Stimulated activated CD8-positive, alpha-beta memory T cell treated with anti-CD3 and anti-CD28 coated beads, Interleukin-12 subunit alpha, Interleukin-12 subunit beta, amount 100 ng/mL, for 1 hour (primary cell): ENCODE measurements at regions not wholly inside any gene's neighbourhood (a gene's known extent, or its start where the extent isn't known, plus 50 kb on each side); places are given as distances from the start of the nearest gene placed in this dataset.

ENCODE experiments used
- DNase-seq: peaks from one replicate; pipeline ENCODE4 v3.0.0-alpha.2; 2020; ENCODE audit warnings: low read depth

DNA sequence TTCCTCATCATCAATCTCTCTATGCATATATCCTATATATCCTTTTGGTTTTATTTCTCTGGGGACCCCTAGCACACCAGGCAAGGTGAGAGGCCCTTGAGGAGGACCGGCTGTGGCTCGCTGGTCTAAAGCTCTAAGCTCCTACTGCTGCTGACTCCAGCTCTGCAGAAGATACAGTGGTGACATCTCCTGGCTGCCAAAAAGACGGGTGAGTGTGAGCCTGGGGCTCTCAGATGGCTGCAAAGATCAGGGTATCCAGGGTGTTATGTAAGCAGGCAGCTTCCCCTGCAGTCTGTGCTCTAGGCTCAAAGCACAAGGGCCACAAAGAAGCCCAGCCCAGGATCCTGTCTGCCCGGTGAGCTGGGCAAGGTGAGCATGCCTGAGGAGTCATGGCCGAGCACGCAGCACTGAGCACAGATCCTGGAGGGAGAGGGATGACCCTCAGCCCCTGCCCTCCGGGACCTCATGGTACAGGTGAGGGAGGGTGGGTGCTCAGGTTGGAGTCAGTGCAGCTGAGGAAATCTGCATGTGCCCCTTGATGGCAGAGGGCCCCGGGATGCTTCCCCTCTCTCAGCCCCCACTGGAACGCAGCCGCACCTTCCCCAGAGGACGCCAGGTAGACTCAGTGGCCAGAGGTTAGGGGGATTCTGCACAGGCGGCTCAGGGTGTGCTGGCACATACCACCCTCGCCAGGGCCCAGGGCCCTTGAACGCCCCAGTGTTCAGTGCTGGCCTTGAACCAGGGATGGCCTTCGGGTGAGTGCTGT is 95.4 kb upstream of the INSIG1 start:
- no peak for DNase-seq

DNA sequence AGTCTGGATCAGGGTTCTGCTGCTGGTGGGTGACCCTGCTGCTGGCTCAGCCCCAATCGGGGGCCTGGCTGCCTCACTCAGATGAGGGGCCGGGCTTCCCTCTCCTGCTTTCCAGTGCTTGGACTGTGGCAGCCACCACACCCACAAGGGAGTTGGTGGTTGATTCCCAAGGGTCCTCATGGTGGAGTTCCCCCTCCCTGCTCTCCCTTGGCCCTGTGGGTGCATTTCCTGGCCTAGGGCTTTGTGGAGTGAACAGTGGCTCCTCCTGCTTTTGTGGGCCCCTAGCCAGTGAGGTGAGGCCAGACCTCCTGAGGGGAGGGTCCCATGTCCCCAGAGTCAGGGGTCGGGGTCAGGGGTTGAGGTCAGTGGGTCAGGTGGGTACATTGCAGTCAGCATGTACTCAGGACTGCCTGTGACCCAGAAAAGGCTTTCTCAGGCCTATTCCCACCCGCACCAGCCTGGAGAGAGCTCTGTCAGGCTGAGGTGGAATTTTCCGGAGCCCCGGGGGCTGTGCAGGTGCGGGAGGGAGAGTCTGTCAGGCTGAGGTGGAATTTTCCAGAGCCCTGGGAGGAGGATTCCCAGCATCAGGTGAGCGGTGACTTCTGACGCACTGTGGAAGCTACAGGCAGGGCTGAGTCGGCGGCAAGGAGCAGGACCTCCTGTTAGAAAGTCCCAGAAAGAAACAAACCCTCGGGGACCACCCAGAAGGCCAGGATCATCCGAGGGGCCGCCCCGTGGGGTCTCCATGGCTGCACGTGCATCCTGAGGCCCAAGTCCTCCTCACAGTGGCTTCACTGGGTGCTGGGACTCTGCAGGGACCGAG is 94.4 kb upstream of the INSIG1 start:
- DNase-seq: no peak

DNA sequence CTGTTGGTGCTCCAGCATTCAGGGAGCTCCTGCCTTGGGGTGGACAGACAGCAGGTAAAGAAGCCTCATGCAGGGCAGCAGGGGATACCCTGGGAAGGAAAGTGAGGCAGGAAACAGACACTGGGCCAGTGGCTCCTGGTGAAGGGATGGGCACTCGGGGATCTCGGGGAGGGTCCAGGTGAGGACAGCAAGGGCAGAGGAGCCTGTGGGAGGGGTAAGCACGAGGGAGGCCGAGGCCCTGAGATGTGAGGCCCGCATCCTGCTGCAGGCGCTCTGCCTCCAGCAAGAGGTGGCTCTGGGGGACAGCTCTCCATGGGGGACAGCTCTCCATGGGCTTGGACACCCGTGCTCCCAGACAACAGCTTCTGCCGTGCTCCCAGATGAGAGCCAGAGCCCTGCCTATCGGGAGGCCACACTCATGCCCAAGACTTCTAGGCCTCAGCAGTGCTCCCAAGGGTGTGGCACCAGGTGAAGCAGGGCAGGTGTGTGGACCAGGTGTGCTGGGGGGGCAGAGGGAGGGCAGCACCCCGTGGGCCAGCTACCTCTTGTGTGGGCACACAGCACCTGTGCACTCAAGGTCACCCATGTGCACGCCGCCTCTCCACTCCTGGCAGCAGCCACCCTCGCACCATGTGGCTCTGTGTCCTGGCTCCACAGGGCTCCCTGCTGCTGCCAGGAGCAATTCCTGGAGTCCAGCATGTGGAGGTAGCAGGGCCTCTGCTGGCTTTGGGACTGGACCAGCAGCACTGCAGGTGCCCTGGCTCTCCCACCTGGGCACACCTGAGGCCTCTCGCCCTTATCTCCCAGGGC is 93.6 kb upstream of the INSIG1 start:
- no peak for DNase-seq

DNA sequence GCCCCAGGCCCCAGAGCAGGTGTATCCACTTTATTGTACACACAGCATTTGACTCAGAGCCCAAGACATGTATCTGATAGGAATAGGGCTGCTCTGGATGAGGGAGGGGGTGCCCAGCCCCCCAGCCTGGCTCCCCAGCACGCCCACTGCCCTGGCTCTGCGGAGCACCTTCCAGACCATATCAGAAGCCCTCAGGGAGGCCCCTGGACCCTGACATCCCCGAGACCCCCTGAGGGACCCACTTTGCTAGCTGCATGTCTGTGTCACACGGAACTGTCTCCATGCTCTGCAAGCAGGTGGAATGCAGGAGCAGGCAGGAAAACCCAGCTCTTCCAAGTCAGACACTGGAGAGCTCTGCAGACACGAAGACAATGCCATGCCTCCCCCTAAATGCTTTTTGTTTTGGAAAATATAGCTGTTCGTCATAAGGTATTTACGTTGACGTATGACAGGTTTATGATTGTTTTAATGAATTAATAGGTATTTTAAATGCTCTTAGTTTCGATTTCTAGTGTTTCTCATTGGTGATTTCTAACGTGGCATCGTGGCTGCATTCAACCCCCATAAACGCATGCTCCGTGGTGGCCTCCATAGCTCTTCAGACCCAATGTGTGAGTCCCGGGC is 92.8 kb upstream of the INSIG1 start:
- no peak for DNase-seq

DNA sequence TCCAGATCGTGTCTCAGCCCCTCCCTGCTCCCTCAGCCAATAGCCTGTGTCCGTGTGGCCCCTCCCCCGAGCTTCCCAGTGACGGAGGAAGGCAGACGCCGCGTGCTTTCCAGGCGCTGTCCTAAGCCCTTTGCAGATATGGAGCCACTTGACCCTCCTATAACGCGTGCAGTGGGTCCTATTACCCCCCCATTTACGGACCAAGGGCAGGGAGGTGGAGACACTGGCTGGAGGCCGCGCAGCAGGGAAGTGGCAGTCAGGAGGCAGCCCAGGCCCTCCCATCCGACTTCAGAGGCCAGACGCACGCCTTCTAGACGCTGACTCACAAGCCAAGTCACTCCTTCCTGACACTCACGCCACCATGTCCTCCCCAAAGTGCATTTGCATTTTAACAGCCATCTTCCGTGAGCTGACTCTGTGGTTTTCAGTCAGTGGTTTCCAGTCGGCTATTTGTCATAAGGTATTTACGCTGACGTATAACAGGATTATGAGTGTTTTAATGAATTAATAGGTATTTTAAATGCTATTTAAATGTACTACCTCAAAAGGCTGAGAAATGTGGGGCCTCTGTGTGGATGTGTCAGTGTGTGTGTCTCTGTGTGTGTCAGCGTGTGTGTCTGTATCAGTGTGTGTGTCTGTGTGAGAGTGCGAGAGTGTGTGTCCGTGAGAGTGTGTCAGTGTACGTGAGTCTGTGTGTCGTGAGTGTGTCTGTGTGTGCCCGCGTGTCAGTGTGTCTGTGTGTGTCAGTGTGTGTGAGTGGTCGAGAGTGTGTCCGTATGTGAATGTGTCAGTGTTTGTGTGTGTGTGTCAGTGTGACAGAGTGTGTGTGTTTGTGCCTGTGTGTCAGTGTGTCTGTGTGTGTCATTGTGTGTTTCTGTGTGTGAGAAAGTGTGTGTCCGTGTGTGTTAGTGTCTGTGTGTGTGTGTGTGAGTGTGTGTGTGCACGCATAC is 92.0 kb upstream of the INSIG1 start:
- DNase-seq: peak; percentile 83

DNA sequence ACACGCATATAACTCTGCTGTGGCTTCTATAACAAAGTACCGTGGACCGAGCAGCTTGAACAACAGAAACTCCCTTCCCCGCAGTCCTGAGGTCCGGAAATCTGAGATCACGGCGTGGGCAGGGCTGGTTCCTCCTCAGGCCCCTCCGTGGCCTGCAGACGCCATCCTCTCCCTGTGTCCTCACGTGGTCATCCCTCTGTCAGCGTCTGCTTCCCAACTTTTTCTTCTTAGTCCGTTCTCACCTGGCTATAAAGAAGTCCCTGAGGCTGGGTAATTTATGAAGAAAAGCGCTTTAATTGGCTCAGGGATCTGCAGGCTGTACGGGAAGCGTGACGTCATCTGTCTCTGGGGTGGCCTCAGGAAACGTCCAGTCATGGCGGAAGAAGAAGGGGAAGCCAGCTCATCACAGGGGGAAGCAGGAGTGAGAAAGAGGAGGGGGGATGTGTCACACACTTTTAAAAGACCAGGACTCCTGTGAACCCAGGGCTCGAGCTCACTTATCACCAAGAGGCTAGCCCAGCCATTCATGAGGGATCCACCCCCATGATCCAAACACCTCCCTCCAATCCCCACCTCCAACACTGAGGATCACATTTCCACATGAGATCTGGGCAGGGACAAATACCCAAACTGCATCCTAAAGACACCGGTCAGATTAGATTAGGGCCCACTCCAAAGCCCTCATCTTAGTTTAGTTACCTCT is 91.2 kb upstream of the INSIG1 start:
- peak; percentile 53 for DNase-seq

DNA sequence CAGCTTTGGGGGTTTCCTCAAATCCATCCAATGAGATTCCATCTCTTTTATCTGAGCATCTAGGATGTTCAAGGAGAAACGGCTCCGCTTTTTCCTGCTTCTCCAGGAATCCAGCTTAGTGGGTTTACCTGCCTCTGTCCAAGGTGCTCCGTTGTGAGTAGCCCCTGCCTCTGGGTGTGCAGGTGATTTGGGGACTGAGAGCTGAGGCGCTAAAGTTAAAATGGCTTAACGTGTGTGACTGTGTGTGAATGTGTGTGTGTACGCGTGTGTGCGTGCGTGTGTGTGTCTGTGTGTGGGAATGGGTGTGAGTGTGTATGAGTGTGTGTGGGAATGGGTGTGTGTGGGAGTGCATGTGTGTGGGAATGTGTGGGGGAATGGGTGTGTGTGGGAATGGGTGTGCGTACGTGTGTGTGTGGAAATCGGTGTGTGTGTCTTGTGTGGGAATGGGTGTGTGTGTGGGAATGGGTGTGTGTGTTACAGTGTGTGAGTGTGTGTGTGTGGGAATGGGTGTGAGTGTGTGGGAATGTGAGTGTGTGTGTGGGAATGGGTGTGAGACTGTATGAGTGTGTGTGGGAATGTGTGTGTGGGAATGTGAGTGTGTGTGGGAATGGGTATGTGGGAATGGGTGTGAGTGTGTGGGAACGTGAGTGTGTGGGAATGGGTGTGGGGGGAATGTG is 90.2 kb upstream of the INSIG1 start:
- no peak for DNase-seq

DNA sequence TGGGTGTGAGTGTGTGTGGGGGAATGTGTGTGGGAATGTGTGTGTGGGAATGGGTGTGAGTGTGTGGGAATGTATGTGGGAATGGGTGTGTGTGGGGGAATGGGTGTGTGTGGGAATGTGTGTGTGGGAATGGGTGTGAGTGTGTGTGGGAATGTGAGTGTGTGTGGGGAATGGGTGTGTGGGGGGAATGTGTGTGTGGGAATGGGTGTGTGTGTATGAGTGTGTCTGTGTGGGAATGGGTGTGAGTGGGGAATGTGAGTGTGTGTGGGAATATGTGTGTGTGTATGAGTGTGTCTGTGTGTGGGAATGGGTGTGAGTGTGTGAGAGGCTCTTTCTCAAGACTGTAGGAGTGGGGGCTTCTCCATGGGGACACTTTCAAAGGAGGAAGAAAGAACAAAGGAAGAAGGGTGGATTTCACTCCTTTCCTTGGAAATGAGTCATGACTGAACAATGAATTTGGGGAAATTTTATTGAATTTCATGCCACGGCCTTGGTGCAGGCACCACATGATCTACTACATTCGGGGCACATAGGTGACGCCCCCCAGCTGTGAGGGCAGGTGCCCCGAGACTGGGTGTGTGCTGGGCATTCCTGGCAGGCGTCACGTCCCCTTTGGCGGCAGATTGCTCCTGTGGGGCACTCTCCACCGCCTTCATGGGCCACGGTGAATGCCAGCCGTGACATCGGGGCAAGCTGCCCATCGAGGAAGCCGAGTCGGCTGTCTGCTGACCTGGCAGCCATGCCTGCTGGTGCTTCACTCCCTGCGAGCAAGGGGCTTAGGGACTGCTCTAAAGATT is 88.8 kb upstream of the INSIG1 start:
- DNase-seq: no peak

DNA sequence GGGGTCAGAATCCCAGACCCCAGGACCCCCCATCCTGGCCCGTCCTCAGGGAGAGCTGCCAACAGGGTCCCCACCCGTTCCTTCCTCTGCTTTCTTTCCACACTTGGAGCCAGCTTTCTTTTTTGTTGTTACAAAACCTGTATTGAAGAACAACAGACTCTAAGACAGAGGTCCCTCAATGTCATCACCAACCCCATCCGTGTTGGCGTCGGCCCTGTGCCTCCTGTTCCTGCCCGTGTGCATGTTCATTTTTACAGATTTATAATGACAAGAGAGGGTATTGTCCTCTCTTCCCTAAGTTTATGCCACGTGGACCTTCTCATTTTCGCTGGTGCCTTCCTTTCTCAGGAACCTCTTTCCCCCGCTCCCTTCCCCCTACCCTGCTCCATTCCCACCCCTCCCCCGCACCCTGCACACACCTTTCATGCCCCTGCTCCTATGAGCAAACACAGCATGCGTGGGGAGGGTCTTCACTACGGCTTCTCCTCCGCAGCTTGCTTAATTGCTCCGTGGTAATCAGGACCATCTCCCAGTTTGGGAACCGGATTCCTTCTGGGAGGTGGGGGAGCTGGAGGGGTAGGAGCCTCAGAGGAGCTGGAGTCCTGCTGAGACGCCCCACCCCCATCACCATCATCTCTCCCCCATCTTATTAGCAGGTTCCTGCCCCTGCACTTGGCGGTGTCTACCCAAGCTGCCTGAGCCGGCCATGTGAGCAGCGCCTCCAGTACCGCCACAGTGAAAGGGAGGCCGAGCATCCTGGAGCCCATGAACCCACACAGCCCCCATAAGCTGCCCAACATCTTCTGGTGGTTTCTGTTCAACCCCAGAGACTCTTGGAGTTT is 88.0 kb upstream of the INSIG1 start:
- no peak for DNase-seq

DNA sequence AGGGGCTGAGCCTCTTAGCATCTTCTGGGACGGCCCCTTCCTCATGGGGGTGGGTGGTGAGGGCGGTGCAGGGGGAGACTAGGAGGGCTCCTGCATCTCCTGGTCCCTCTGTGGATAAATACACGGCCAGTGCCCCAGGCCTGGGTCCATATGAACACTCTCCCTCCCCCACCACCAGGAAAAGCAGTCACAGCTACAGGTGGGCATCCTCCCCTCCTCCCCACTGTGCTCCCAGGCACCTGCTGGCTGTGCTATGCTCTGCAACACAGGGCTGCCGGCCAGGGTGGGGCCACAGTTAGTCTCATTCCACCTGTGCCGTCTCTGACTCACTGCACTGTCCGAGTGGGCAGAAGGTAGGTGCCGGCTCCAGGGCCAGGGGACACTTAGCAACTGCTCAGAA is 87.3 kb upstream of the INSIG1 start:
- DNase-seq: no peak

DNA sequence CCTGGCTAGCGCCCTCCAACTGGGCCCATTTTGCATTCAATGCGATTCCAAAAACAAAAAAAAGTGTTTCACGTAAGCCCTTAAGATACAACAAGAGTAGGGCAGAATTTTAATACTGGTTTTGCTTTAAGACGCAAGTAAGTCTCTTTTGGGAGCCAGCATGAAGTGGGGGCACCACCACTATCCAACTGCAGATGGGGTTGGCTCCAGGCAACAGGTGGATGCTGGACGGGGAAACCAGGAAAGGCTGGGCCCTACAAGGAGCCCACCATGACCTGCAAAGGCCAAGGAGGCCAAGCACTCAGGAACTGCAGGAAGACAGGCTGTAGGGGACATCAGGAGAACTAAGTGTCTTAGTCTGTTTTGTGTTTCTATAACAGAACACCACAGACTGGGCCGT is 86.5 kb upstream of the INSIG1 start:
- no peak for DNase-seq

DNA sequence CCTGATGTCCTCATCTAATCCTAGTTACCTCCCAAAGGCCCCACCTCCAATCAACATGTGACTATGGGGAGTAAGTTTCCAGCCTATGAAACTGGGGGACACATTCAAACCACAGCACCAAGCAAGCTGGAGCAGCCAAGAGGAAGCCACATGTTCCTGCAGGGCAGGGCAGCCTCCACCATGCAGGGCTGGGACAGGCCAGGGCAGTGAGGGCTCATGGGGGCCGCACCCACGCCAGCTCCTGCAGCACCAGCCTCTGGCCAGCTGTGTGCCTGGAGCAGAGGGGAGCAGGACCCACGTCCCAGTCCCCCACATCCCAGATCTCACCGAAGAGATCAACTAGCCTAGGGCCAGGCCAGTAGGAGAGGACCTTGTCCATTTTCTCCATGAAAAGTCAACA is 85.9 kb upstream of the INSIG1 start:
- DNase-seq: no peak

DNA sequence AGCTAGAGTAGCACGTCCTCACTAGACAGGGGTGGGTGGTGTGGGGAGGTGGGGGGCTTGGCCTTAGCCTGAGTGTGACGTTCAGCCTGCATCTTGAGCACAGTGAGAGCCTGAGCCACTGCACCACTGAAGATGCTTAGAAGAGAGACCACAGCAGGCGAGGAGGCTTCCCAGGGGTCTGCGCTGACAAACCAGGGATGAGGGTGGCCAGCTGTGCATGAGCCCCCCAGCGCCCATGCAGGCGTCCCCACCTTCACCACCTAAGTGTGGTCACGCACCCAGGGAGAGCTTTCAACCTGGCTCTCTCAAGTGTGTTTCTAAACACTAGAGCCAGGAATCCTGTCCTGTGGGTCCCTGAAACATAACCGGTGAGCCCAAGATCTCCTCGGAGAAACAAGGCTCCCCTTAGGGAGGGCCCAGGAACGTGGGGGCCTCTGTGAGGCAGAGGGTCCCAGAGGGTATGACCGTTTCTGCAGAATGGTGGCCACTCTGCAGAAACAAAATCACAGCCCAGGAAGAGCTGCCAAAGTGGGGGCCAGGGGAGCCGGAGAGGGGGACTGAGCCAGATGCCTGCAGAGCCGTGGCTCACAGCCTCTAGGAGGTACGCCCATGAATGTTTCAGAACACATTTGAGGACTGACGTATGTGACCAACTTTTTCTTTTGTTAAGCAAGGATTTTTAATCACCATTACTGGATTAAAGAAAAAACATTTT is 85.2 kb upstream of the INSIG1 start:
- no peak for DNase-seq

DNA sequence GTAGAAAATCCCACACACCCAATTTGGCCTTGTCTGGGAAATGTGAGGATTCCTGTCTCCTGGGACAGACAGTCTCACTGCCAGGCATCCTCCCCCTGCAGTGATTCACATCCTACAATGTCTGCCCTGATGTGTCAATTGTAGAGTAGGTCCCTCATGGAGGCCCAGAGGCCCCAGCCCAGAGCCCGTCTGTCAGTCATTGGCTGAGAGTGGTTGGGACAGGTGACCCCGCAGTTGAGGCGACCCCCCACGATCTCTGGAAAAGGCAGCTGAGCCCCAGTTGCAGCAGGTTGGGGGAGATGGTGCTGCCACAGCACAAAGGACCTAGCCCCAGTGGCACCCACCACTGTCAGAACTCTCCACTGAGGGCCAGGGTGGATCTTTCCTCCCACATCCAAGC is 84.3 kb upstream of the INSIG1 start:
- DNase-seq: no peak

DNA sequence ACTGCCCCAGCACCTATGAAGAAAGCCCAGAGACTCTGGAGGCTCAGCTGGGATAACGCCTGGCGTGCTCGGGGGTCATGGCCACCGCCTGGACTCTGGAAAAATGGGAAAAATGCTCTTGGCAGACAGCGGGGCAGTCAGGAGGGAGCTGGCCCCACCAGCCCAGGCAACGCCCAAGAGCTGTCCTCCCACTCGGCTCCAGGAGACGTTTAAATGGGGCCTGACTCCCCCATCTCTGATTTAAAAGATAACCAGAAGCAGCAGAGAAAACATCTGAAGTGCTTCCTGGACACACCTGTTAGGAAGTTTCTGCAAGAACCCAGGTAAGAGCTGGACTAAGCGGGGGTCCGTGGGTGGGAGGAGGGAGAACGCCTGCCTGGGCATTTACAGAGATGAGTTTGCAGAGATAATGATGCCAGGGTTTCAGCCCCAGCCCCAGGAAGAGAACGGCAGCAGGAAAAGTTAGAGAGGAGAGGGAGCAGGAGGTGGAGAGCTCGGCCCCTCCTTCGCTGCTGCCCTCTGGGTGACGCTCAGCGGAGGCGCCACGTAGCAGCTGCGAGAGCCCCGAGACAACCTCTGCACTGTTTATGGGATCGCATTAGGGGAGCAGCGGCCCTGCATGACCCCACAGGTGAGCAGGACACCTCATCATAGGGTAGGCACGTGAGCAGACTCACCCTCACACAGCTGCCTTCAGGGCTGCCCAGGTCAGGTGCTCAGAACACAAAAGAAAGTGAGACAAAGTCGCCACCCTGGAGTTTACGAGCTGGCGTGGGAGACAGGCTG is 83.5 kb upstream of the INSIG1 start:
- DNase-seq: no peak

DNA sequence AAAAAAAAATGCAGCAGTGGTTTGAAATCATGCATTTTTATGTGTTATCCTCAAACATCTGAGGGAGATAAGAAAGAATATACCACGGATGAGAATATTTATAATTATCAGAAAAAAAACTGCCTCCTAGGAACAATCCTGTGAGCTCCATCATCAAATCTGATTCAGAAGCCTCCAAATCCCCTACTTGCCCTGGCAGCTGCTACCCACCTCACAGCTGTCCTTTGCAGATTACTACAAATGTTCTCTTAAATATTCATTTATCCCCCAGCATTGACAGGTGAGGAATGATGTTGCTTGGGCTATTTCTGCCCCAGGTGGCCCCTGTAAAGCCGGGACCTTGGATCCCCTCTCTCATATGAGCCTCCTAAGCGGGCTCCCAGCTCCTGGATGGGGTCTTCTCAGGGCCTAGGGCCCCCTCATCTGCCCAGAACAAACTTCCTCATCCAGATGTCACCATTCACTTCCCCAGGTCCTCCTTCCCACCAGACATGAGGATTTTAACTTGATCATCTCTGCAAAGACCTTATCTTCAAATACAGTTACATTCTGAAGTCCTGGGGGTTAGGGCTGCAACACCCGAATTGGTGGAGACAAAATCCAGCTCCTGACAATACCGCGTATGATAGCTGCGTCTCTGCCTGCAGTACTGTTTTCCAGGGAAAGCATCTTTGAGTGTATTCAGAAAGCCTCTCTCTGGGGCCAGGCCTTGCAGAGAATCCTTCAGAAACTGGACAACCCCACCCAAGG is 81.9 kb upstream of the INSIG1 start:
- no peak for DNase-seq
